ENCODE measurements at regions not wholly inside any gene's neighbourhood (a gene's known extent, or its start where the extent isn't known, plus 50 kb on each side); places are given as distances from the start of the nearest gene placed in this dataset.
"Not testable (repeated sequence)": the region's sequence is repeated elsewhere in the genome, so short reads cannot be mapped to it uniquely, and the experiment has no call there.

DNA sequence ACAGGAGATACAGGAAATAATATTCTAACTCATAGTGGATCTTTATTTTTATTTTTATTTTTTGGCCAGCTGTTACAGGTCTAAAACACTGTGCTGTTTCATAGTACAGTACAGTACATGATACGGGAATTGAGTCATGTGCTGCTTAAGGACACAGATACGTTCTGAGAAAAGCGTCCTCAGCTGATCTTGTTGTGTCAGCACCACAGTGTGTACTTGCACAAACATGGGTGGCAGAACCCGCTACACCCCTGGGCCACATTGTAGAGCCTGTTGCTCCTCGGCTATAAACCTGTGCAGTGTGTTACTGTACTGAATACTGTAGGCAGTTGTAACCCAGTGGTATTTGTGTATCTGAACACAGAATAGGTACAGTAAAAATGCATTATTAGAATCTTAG is 183.4 kb downstream of the OR4M2 start:
- DNase-seq (ENCODE audit: low spot score) = no peak
- no peak overlapping the region for H3K4me3 ChIP-seq
- no peaks in the 10 kb centered on the region for H3K27me3 ChIP-seq
- TF ChIP-seq, protein P1, sequence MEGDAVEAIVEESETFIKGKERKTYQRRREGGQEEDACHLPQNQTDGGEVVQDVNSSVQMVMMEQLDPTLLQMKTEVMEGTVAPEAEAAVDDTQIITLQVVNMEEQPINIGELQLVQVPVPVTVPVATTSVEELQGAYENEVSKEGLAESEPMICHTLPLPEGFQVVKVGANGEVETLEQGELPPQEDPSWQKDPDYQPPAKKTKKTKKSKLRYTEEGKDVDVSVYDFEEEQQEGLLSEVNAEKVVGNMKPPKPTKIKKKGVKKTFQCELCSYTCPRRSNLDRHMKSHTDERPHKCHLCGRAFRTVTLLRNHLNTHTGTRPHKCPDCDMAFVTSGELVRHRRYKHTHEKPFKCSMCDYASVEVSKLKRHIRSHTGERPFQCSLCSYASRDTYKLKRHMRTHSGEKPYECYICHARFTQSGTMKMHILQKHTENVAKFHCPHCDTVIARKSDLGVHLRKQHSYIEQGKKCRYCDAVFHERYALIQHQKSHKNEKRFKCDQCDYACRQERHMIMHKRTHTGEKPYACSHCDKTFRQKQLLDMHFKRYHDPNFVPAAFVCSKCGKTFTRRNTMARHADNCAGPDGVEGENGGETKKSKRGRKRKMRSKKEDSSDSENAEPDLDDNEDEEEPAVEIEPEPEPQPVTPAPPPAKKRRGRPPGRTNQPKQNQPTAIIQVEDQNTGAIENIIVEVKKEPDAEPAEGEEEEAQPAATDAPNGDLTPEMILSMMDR (IDR thresholded peaks at IDR 0.05) = no peak
- H3K4me1 ChIP-seq = no peaks in the 10 kb centered on the region
- H3K27ac ChIP-seq = no peak overlapping the region
- H3K36me3 ChIP-seq = no peaks in the 10 kb centered on the region
- no peaks in the 10 kb centered on the region for H3K9me3 ChIP-seq

DNA sequence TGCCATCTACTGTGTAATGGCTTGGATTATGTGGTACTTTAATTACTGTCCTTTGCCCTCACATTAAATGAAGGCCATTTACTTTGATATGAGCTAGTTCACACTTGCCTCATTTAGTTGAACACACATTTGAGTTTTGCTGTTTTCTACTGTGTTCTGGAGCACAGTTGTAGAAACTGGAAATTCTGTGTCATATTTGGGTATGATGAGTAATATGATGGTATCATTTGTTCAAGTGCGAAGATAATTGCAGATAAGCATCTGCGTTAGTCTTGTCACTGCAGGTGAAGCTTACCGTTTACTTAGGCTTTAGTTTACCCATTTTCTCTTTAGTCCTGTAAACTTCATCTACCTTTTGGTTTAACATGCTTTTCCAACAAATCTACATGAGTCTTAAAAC is 183.9 kb downstream of the OR4M2 start:
- not testable (repeated sequence) for H3K27ac ChIP-seq; H3K9me3 ChIP-seq; DNase-seq (ENCODE audit: low spot score)

DNA sequence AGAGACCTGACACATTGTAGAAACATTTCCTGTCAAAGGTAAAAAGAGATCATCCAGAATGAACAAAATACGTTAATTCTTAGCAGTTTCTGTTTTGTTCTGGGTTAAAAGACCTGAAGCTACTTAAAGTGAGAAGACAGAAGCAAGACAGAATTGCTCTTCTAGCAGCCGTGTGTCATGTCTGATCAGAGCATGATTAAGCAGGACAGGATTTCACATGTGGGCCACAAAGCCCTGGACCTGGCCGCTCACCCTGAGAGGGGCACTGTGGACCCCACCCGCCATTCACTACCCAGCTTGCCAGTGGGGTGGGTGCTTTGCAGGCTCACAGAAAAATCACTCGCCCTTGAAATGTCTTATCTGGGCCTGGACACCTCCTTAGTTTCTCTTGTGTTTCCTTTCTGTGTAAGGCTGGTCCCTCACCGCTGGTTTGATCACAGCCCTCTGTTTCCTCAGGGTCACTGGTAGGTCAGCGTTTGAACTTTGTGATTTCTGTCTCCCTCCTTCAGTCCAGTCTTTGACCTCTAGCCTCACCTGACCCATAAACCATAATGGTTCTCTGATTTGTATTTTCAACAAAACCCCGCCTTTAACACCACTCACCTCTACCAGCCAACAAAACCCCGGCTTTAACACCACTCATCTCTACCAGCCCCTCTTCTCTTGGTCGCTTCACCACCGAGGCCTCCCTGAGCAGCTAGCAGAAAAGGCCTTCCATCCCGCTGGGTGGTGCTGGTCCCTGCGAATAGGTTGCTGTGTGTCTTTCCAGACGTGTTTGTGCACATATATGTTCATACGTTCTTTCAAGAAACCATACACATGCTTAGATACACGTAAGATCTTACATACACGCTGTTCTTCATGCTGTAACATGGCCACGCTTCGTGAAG is 185.0 kb downstream of the OR4M2 start:
- Histone ChIP-seq H3K27ac (no peak overlapping the region), H3K4me3 (no peak overlapping the region)
- no peak for DNase-seq (ENCODE audit: low spot score)

More for the DNA sequence above, 183.9 kb downstream of the OR4M2 start:
- H3K36me3 ChIP-seq, H3K4me1 ChIP-seq, H3K27me3 ChIP-seq, H3K4me3 ChIP-seq: not testable (repeated sequence)

DNA sequence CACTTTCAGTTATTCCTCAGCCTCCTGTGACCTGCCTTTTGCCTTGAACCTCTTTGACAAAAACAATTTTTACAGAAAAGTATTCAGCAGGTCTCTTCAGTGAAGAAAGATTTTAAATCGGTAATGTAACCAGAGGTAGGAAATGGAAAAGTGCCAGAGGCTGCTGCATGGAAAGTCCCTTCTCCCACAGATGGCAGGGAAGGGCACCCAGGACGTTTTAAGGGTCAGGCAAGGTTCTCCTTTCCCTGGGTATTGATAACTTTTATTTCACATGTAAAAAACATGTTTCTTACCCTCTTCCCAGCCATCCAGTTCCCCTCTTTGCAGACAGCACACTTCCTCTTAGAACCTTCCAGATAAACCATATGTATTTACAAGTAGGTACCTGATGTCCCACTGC is 185.6 kb downstream of the OR4M2 start:
- no peaks in the 10 kb centered on the region for H3K27me3 ChIP-seq
- H3K4me1 ChIP-seq = no peaks in the 10 kb centered on the region
- H3K9me3 ChIP-seq = no peaks in the 10 kb centered on the region
- no peak for DNase-seq (ENCODE audit: low spot score)
- no peak overlapping the region for H3K4me3 ChIP-seq
- TF ChIP-seq, protein P1 (IDR thresholded peaks at IDR 0.05) = no peak
- H3K36me3 ChIP-seq = no peaks in the 10 kb centered on the region
- no peak overlapping the region for H3K27ac ChIP-seq

More for the DNA sequence above, 185.0 kb downstream of the OR4M2 start:
- Histone ChIP-seq H3K27me3 (no peaks in the 10 kb centered on the region), H3K36me3 (no peaks in the 10 kb centered on the region), H3K9me3 (no peaks in the 10 kb centered on the region), H3K4me1 (no peaks in the 10 kb centered on the region)
- TF ChIP-seq, protein P1 (IDR thresholded peaks at IDR 0.05) = no peak

DNA sequence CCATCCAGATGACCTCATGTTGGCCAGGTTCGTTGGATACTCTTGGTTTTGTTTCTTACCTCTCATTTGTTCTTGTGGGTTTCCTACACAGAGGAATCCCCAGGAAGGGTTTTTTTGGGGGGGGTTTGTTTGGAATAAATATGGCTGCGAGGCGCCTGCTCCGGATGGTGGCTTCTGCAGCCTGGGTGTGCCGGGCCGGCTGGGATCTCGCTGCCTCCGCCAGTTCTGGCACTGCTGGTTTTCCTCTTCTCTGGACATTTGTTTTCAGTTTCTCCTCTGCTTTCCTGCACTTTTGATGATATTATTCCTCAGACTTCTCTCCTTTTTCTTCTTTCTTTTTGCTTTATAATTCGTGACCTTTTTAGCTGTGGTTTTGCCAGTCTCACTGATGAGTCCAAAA is 187.4 kb downstream of the OR4M2 start:
- Histone ChIP-seq H3K27me3 (no peaks in the 10 kb centered on the region), H3K27ac (no peak overlapping the region), H3K9me3 (no peaks in the 10 kb centered on the region), H3K4me3 (no peak overlapping the region), H3K36me3 (no peaks in the 10 kb centered on the region), H3K4me1 (no peaks in the 10 kb centered on the region)
- TF ChIP-seq, protein P1 (IDR thresholded peaks at IDR 0.05) = no peak
- DNase-seq (ENCODE audit: low spot score) = no peak

DNA sequence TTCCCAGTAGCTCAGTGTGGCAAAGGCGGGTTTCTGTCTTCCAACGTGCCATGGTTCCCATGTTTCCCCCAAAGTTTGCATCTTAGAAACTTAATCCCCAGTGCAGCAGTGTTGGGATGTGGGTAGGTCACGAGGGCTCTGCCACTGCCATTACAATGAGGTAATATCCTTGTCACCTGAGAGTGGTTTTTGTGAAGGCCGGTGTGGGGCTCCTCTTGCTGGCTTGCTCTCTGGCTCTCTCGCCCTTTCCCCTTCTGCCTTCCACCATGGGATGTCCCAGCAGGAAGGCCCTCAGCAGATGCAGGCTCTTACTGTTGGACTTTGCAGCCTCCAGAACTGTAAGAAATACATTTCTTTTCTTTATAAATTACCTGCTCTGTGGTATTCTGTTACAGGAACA is 187.9 kb downstream of the OR4M2 start:
- not testable (repeated sequence) for H3K4me1 ChIP-seq; DNase-seq (ENCODE audit: low spot score); H3K36me3 ChIP-seq; H3K9me3 ChIP-seq; H3K27me3 ChIP-seq; H3K27ac ChIP-seq; H3K4me3 ChIP-seq

DNA sequence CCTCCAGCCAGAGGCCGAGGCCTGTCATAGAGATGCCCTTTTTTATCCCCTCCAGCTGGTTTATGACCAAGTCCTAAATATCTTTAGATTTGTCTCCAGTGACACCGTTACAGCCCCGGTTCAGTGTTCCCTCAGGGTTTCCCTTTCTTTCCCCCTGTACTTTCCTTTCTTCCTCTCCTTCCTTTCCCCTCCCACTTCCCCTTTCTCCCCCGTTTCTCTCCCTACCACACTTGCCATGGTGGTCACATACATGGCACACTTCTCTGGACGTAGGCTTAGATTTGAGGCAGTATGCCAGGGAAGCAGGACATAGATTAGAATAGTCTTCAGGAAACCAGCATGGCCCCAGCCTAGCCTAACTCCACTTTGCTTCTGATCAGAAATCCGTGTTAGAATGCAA is 188.3 kb downstream of the OR4M2 start:
- H3K27me3 ChIP-seq; H3K4me3 ChIP-seq; H3K27ac ChIP-seq; H3K36me3 ChIP-seq; DNase-seq (ENCODE audit: low spot score); H3K4me1 ChIP-seq; H3K9me3 ChIP-seq: not testable (repeated sequence)

DNA sequence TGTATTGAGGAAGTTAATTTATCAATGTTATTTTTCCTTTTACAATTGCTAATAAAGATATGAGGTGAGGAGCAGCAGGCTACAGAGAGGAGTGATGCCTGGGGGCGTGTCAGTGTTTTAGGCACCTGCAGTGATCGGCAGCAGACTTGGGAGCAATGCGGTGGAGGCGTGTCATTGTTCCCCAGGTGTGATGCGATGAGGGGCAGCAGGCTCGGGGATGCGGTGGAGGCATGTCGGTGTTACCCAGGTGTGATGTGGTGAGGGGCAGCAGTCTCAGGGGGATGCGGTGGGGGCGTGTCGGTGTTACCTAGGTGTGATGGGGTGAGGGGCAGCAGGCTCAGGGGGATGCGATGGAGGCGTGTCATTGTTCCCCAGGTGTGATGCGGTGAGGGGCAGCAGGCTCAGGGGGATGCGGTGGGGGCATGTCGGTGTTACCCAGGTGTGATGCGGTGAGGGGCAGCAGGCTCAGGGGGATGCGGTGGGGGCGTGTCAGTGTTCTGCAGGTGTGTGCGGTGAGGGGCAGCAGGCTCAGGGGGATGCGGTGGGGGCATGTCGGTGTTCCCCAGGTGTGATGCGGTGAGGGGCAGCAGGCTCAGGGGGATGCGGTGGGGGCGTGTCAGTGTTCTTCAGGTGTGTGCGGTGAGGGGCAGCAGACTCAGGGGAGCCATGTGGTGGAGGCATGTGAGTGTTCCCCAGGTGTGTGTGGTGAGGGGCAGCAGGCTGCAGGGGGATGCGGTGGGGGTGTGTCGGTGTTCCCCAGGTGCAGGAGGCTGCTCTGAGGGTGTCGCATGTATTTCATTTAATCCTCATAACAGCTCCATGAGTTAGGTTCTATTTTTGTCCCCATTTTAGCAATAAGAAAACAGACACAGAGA is 186.2 kb upstream of the GOLGA6L22 start:
- not testable (repeated sequence) for H3K27me3 ChIP-seq; H3K27ac ChIP-seq; DNase-seq (ENCODE audit: low spot score); H3K9me3 ChIP-seq; H3K4me3 ChIP-seq; H3K36me3 ChIP-seq; H3K4me1 ChIP-seq

DNA sequence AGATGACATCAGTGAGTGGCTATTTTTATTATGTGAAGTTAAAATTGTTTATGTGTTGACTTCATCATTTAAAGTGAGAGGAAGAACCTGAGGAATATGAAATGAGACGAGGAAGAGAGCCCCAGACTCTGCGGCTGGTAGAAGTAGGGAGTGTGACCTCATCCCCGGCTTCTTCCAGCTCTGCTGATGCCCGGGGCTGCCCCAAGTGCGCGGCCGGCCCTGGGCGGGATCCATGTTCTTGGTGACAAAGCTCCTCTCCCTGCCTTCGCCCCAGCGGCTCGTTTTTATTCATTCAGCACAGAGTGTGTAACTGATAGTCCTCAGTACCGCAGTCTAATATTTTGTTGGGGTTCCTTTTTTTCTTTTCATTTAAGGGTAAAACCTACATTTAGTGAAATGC is 185.5 kb upstream of the GOLGA6L22 start:
- not testable (repeated sequence) for H3K9me3 ChIP-seq; H3K36me3 ChIP-seq; DNase-seq (ENCODE audit: low spot score); H3K4me3 ChIP-seq; H3K27me3 ChIP-seq; H3K4me1 ChIP-seq; H3K27ac ChIP-seq

DNA sequence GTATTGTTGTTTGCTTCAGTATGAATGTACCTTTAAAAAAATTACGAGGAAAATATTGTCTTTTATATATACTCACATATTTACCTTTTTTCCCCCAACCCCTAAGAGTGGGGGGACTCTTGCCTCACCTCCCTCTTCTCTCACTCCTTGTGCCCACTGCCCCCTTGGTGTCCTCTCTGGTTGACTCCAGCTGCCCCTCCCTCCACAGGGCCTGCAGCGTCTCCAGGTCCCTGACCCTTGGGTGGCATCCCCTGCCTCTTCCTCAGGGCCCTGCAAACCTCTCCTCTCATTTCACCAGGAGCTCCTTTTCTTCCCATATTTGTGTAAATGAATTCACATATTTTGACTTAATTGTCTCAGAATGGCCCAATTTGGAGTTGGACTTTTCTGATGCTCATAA is 184.3 kb upstream of the GOLGA6L22 start:
- not testable (repeated sequence) for DNase-seq (ENCODE audit: low spot score); H3K36me3 ChIP-seq; H3K27ac ChIP-seq; H3K4me1 ChIP-seq; H3K9me3 ChIP-seq; H3K27me3 ChIP-seq; H3K4me3 ChIP-seq
